Mucosa of stomach (tissue), 1 donor: ENCODE measurements at regions not wholly inside any gene's neighbourhood (a gene's known extent, or its start where the extent isn't known, plus 50 kb on each side); places are given as distances from the start of the nearest gene placed in this dataset.

Experiments used
- H3K27me3 ChIP-seq: one replicate; pipeline ENCODE4 v1.7.0; 2013; ENCODE audit warnings: mild to moderate bottlenecking, low read length; ENCODE audit not compliant: control insufficient read depth, insufficient read depth
- H3K36me3 ChIP-seq: one replicate; pipeline ENCODE4 v1.7.0; 2013; ENCODE audit warnings: low read length; ENCODE audit not compliant: control insufficient read depth, insufficient read depth
- H3K4me1 ChIP-seq: one replicate; pipeline ENCODE4 v1.7.0; 2013; ENCODE audit warnings: mild to moderate bottlenecking, low read length; ENCODE audit not compliant: control insufficient read depth, insufficient read depth
- H3K4me3 ChIP-seq: one replicate; pipeline ENCODE4 v1.7.0; 2013; ENCODE audit warnings: low read length
- H3K9ac ChIP-seq: one replicate; pipeline ENCODE4 v1.7.0; 2013; ENCODE audit warnings: mild to moderate bottlenecking, low read length, moderate library complexity
- H3K9me3 ChIP-seq: one replicate; pipeline ENCODE4 v1.7.0; 2013; ENCODE audit warnings: mild to moderate bottlenecking, low read length, moderate library complexity; ENCODE audit not compliant: control insufficient read depth
- donor health status: Pancreatic carcinoma.

DNA sequence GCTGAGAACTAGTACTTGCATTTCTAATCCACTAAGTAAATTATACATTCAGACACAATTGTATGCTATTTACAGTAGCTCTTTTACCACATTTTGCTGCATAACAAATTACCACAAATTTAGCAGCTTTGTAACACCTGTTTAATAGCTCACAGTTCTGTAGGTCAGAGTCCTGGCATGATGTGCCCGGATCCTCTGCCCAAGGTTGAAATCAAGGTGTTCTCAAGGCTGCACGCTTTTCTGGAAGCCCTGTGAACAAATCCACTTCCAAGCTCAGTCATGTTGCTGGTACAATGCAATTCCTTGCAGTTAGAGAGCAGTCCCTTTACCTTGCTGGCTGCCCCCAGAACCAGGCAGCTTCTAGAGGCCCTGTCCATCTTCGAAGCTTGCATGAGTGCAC, 716.0 kb downstream of the HACE1 start:
- no peak overlapping the region for H3K9ac ChIP-seq
- H3K27me3 ChIP-seq, result no peaks in the 10 kb centered on the region
- no peaks in the 10 kb centered on the region for H3K36me3 ChIP-seq
- H3K4me3 ChIP-seq, result no peak overlapping the region
- no peaks in the 10 kb centered on the region for H3K4me1 ChIP-seq
- H3K9me3 ChIP-seq, result no peaks in the 10 kb centered on the region

DNA sequence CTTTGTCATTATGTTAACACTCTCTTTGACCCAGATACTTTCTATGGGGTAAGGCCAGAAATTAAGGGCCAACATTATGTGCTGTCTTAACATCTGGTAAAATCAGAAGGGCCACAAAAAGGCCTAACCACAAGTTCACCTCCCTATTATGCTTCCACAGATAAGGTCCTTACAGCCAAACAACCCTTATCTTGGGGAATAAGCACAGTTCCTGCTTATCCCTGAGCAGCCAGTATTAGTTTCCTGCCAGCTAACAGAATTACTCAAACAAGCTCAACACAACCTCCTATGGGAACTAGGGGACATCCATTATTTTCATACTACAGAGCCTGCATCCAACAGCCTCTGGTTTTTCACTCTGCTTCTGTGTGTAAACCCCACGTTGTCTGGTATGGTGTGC, 724.8 kb downstream of the HACE1 start:
- Histone ChIP-seq H3K36me3 (no peaks in the 10 kb centered on the region), H3K4me1 (no peaks in the 10 kb centered on the region), H3K9me3 (no peaks in the 10 kb centered on the region), H3K9ac (no peak overlapping the region), H3K27me3 (no peaks in the 10 kb centered on the region), H3K4me3 (no peak overlapping the region)

DNA sequence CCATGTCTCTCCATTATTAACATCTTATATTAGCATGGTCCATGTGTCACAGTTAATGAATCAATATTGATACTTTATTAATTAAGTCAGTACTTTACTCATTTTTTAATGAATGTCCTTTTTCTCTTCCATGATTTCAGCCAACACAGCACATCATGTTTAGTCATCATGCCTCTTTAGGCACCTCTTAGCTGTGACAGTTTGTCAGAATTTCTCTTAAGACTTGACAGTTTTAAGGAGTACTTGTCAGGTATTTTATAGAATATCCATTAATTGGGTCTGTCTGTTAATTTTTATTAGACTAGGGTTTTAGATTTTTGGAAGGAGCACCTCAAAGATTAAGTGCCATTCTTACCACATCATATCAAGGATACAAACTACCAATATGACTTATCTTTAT, 729.4 kb downstream of the HACE1 start:
- Histone ChIP-seq H3K4me1 (no peaks in the 10 kb centered on the region), H3K4me3 (no peak overlapping the region), H3K36me3 (no peaks in the 10 kb centered on the region), H3K27me3 (no peaks in the 10 kb centered on the region), H3K9ac (no peak overlapping the region), H3K9me3 (no peaks in the 10 kb centered on the region)

DNA sequence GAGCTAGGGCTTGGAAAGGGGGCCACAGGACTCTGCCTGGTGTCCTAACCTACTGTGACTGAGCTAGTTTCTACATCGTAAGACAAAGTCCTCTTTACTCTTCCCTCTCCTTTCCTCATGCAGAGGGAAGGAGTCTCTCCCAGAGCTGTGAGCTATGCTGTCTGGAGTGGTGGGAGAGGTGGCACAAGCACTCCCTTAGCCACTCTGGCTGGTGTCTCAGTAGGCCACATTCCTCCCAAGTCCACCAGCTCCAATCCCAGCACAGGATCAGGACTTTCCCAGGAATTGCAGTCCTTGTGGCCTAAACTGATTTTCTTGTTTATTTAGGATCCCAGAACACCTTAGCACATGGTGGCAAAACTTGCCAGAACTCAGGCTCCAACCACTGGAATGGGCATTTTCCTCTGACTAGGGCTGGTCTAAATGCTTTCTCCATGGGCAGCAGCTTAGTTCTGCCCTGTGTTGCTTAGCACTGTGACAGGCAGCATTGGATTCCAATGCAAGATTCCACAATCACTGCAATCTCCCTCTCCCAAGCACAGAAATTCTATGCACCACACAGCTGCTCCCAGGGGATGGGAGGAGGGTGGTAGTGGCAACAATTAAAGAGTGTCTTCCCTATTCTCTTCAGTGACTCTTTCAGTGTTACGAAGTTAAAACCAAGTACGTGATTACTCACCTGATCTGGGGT, 733.3 kb downstream of the HACE1 start:
- H3K9me3 ChIP-seq, result no peaks in the 10 kb centered on the region
- H3K9ac ChIP-seq, result no peak overlapping the region
- H3K4me3 ChIP-seq, result no peak overlapping the region
- H3K27me3 ChIP-seq, result no peaks in the 10 kb centered on the region
- H3K36me3 ChIP-seq, result no peaks in the 10 kb centered on the region
- no peaks in the 10 kb centered on the region for H3K4me1 ChIP-seq

DNA sequence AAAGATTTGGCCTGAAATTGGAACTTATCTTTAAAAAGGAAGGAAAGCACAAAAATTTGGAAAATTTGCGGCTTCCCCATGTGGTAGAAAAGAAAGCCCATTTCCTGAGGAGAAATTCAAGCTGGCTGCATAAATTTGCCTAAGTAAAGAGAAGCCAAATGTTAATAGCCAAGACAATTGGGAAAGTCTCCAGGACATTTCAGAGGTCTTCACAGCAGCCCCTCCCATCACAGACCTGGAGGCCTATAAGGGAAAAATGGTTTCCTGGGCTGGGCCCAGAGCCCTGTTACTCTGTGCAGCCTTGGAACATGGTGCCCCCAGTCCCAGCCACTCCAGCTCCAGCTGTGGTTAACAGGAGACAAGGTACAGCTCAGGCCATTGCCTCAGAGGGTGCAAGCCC, 736.5 kb downstream of the HACE1 start:
- Histone ChIP-seq H3K36me3 (no peaks in the 10 kb centered on the region), H3K4me3 (no peak overlapping the region), H3K4me1 (no peaks in the 10 kb centered on the region), H3K9me3 (no peaks in the 10 kb centered on the region), H3K9ac (no peak overlapping the region), H3K27me3 (no peaks in the 10 kb centered on the region)

DNA sequence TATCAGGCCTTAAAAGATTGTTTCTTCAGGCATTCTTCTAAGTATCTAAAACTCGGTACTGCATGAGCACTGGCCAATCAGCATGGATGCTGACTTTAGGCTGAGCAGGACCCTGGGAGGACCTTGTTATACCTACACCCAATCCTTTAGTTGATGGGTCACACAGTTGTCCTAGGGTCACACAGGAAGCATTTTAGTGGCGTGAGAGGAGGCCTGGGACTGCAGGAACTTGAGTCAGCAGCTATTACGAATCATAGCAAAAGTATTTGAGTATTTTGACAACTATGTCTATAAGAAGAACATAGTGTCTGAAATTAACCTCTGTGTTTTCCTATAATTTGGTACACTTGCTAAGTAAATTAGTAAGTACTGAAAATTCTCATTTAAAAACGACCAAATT, 741.4 kb downstream of the HACE1 start:
- H3K4me1 ChIP-seq, result no peaks in the 10 kb centered on the region
- no peak overlapping the region for H3K4me3 ChIP-seq
- H3K36me3 ChIP-seq, result no peaks in the 10 kb centered on the region
- no peak overlapping the region for H3K9ac ChIP-seq
- no peaks in the 10 kb centered on the region for H3K9me3 ChIP-seq
- H3K27me3 ChIP-seq, result no peaks in the 10 kb centered on the region

DNA sequence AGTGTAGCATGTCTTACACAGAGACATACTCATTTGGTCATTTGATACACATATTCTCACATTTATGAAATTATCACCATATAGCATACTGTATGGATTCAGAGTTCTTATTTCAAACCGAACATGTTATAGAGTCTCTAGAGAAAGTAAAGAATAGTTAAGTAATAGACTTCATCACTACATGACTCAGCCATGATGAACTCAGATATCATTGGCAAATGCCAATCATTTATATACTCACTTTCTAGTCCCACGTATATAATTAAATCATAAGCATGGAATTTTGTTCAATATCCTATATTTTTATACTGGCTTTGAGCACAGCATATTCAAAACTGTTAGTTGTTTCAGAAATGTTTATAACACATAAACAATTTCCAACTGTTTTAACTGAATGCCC, 749.9 kb downstream of the HACE1 start:
- no peaks in the 10 kb centered on the region for H3K4me1 ChIP-seq
- no peaks in the 10 kb centered on the region for H3K9me3 ChIP-seq
- no peak overlapping the region for H3K9ac ChIP-seq

DNA sequence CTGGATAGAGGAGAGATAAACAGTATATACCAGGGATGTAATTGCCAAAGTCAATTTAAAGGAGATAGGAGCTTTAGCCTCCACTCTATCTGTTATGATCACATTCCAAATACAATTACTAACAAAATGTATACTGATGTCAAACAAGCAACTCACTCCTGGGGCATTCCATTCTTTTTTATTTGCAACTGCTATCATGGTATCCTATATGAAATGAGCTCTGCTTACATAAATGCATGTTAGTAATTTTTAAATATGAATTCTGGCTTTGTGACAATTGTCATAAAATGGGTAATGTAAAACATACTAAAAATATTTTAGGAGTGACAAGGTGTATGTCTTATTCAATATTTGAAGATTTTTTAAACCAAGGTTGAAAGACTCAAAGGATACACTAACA, 751.1 kb downstream of the HACE1 start:
- no peaks in the 10 kb centered on the region for H3K27me3 ChIP-seq
- H3K9ac ChIP-seq, result no peak overlapping the region
- H3K4me3 ChIP-seq, result no peak overlapping the region
- H3K4me1 ChIP-seq, result no peaks in the 10 kb centered on the region
- no peaks in the 10 kb centered on the region for H3K9me3 ChIP-seq
- no peaks in the 10 kb centered on the region for H3K36me3 ChIP-seq

More for the DNA sequence above, 749.9 kb downstream of the HACE1 start:
- H3K36me3 ChIP-seq, result no peaks in the 10 kb centered on the region
- H3K27me3 ChIP-seq, result no peaks in the 10 kb centered on the region
- H3K4me3 ChIP-seq, result no peak overlapping the region

DNA sequence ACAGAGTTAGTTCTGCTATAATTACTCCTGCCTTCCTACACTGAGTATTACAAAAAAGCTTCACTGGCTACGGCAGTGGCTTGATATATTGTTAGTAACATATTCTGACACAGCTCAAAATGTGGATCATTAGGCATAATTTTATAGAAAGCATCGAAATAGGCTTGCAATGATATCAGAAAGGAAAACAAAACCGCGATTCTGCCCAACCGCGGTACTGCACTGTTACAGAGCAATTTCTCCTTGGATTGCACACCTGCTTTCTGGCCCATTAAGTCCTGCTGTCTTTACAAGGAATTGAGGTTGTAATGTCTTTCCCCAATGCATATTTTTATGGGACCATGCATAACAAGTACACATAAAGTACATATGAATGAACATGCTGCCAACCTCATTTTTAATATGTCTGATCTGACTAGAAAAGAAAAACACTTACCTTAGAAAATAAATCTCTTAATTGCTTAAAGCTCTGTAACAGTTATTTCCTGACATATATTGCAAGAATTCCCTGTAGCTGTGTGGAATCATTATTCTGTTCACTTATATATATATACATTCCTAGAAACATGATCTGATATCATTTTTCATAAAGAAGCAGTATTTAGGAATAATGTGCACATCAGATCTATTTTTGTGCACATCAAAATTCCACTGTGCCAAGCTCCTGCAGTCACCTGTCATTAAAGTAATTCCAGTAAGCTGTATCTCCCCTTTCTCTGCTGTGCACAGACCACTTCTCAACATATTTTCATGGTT, 763.9 kb downstream of the HACE1 start:
- H3K4me3 ChIP-seq, result no peak overlapping the region
- H3K36me3 ChIP-seq, result no peaks in the 10 kb centered on the region

DNA sequence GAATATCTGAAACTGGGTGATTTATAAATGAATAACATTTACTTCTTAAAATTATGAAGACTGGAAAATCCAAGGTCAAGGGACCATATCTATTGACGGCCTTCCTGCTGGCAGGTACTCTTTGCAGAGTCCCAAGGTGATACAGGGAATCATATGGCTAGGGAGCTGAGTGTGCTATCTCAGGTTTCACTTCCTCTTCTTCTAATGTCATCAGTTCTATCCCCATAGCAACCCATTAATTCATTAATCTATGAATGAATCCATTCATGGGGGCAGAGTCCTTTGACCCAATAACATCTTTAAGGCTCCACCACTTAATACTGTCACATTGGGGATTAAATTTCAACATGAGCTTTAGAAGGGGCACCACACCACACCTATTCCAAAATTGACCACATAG, 772.0 kb downstream of the HACE1 start:
- no peaks in the 10 kb centered on the region for H3K4me1 ChIP-seq
- no peak overlapping the region for H3K4me3 ChIP-seq
- H3K27me3 ChIP-seq, result no peaks in the 10 kb centered on the region

More for the DNA sequence above, 763.9 kb downstream of the HACE1 start:
- no peaks in the 10 kb centered on the region for H3K27me3 ChIP-seq
- H3K9ac ChIP-seq, result no peak overlapping the region
- no peaks in the 10 kb centered on the region for H3K4me1 ChIP-seq
- no peaks in the 10 kb centered on the region for H3K9me3 ChIP-seq

DNA sequence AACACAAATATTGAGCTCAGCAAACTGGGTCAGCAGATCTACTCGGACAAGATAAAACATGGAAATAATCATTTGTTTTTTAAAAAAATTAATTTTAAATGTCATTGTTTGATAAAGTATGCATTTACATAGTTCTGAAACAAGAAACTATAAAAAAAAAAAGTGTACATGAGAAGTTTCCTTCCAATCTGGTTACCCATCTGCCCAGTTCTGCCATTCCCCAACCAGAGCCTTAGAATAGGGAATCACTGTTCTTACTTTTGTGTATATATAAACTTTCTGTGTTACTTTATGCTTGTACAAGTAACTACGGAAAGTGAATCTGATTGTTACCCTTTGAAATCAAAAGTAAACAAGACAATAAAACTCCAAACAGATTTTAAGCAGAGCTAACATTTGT, 791.4 kb downstream of the HACE1 start:
- no peak overlapping the region for H3K4me3 ChIP-seq
- H3K27me3 ChIP-seq, result no peaks in the 10 kb centered on the region
- H3K9ac ChIP-seq, result no peak overlapping the region
- no peaks in the 10 kb centered on the region for H3K4me1 ChIP-seq
- H3K9me3 ChIP-seq, result no peaks in the 10 kb centered on the region
- H3K36me3 ChIP-seq, result no peaks in the 10 kb centered on the region

More for the DNA sequence above, 772.0 kb downstream of the HACE1 start:
- no peak overlapping the region for H3K9ac ChIP-seq
- H3K36me3 ChIP-seq, result no peaks in the 10 kb centered on the region
- H3K9me3 ChIP-seq, result no peaks in the 10 kb centered on the region

DNA sequence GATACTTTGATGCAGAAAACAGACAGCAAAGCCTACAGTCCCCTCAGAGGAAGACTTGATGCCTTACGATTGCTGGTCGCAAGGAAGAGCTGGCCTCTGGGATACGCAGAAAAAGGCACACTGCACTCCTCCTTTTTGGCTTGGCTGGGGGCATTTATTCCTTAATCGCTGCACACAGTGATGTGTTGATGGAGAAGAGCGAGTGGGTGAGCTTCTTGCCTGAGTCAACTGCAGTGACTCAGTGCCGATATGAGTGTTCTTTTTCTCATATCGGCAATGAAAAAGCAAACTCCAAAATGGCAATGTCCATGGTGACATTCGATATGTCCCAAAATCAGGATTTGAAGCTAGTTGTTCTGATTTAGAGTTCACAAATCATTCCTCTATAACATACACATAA, 794.8 kb downstream of the HACE1 start:
- no peak overlapping the region for H3K4me3 ChIP-seq
- H3K9me3 ChIP-seq, result no peaks in the 10 kb centered on the region
- no peaks in the 10 kb centered on the region for H3K36me3 ChIP-seq
- H3K27me3 ChIP-seq, result no peaks in the 10 kb centered on the region
- no peak overlapping the region for H3K9ac ChIP-seq
- H3K4me1 ChIP-seq, result no peaks in the 10 kb centered on the region
